ENCODE measurements at regions not wholly inside any gene's neighbourhood (a gene's known extent, or its start where the extent isn't known, plus 50 kb on each side); places are given as distances from the start of the nearest gene placed in this dataset. TPM values are rescaled to one million over a fixed set of nuclear protein-coding genes. Genes with fewer than 3 reads are reported as not detected.

Small RNA genes in the stretch of these regions (small RNA-seq; reads per million reads assigned to genes)
- gene MIR6130 (ENCODE audit: low replicate concordance) = not detected
- gene RNU4-45P (ENCODE audit: low replicate concordance) = not detected

Measured in spinal cord (tissue), 1 donor.